NCI-H1436 treated with DMSO at 0.1 percent for 48 hours (cell line): ENCODE measurements at regions not wholly inside any gene's neighbourhood (a gene's known extent, or its start where the extent isn't known, plus 50 kb on each side); places are given as distances from the start of the nearest gene placed in this dataset.

ENCODE experiments used
- DNase-seq: peaks from one replicate; lab custom pipeline; 2025; lab: John Stamatoyannopoulos, UW

DNA sequence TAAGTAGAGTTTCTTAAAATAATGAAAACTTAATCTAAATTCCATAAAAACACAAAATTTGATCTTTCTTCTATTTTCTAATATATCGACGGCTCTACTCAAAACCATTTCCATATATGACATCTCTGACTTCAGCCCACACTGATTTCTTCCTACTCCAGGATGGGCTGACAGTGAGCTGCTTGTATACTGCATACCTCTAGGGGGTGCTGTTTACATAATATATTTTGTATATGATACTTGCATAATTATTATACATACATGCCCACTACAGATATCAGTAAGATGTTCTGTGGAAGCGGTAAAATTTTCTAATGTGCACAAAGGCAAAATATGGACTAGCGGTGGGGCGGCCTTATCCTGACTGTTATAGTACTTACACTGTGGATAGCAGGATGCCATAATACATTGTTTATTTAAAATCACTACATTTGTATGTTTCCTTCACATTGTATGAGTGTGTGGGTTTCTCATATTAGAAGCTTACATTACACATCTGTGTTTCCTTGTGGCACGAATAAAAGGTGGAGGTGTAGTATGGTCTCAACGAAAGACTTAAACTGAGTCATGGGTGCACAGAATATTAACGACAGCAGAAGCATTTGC lies 66.1 kb upstream of the NXPH2 start:
- peak; percentile 17 for DNase-seq

- no peak for DNase-seq
Observed at GRCh38 chr2:138842341-138842740, 62.2 kb upstream of the NXPH2 start.

GRCh38 chr2:138841459-138841858 lies 61.3 kb upstream of the NXPH2 start:
- no peak for DNase-seq

DNA sequence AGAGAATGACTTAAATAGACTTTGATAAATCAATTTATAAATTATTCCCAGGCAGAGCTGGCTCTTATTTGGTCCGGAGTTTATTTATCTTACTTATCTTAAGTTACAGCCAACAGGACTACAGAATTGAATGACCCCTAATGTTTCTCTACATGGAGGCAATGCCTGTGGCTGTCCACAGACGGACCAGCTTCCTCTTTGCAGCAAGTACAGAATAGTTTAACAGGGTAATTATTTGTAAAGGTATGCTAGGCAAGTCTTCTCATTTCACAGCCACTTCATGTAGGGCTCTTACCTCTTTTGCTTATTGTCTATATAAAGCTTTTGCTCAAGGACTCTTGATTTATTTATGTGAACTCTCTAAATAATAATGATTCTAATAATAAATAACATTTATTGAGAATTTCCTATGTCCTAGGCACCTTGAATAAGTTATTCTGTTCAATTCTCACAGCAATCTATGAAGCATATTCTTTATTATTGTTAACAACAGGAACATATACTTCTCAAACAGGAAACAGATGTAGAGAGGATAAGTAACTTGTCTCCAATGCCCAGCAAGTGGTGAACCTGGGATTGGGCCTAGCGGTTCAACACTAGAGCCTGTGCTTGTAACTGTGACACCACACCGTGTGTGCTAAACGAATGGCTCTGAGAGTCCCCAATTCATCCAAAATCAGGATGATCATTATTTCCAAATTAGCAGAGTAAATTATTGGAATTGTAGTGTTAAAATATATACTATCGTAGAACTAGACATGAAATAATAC lies 58.8 kb upstream of the NXPH2 start:
- no peak for DNase-seq

DNA sequence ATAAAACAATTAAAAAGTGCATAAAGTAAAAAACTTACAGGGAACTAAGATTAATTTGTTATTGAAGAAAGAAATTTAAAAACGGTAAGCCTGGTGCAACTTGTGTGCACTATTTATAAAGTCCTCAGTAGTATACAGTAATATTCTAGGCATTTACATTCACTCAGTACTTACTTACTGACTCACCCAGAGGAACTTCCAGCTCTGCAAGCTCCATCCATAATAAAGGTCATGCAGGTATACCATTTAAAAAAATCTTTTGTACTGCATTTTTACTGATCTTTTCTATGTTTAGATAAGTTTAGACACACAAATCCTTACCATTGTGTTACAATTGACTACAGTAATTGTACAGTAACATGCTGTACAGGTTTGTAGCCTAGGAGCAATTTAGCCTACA lies 51.5 kb upstream of the NXPH2 start:
- no peak for DNase-seq

DNA sequence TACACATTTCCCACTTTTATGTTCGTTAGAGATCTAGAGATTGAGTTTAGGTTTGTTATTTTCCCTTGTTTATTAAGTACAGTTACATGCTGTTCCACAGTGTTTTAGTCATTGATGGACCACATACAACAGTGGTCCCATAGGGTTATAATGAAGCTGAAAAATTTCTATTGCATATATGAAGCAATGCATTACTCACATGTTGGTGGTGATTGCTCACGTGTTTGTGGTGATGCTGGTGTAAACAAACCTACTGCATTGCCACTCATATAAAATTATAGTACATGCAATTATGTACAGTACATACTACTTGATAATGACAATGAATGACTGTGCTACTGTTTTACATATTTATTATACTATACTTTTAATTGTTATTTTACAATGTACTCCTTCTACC lies 51.0 kb upstream of the NXPH2 start:
- DNase-seq: no peak

- no peak for DNase-seq
Observed at GRCh38 chr2:138830547-138830946, 50.4 kb upstream of the NXPH2 start.
